22Rv1 (cell line): ENCODE measurements at regions not wholly inside any gene's neighbourhood (a gene's known extent, or its start where the extent isn't known, plus 50 kb on each side); places are given as distances from the start of the nearest gene placed in this dataset.

Experiments used
- CTCF ChIP-seq: fragments of 450-650 bp; IDR thresholded peaks from 2 replicates; pipeline ENCODE4 v1.5.1; 2017; ENCODE audit warnings: mild to moderate bottlenecking
- ZFX ChIP-seq: fragments of 450-650 bp; IDR thresholded peaks from 2 replicates; pipeline ENCODE4 v1.6.1; 2017; ENCODE audit warnings: antibody characterized with exemption, borderline replicate concordance

DNA sequence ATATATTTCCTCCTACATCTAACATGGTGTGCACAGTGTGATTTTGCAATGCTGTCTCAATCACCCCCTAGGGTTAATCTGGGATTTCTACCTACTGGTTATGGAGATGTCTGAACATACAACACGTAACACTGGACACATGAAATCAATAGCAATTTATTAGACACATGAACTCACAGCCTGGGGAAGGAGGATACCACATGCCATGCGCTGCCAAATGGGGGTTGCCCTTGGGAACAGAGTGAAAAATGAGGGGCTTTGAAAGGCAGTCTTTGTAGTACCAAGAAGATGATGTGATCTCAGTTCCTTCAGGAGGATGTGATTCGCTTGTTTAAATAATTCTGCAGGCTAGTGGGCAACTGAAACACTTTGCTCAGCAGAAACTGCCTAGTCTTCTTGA, 253.6 kb upstream of the LRRC4C start:
- TF ChIP-seq CTCF (no peak), ZFX (no peak)
